ENCODE measurements at regions not wholly inside any gene's neighbourhood (a gene's known extent, or its start where the extent isn't known, plus 50 kb on each side); places are given as distances from the start of the nearest gene placed in this dataset.
A peak's percentile ranks its signal among the peaks of the same experiment; 100 is the strongest.

GRCh38 chr6:148286563-148286962 lies 56.1 kb upstream of the SASH1 start:
- Mint-ChIP-seq H3K36me3 (ENCODE audit: unreplicated experiment) (no peaks in the 10 kb centered on the region), H3K27ac (ENCODE audit: unreplicated experiment) (no peak overlapping the region), H3K4me3 (ENCODE audit: unreplicated experiment) (no peak overlapping the region), H3K4me1 (ENCODE audit: unreplicated experiment) (peaks cover 26% of the 10 kb centered on the region), H3K27me3 (ENCODE audit: unreplicated experiment) (no peaks in the 10 kb centered on the region), H3K9me3 (ENCODE audit: unreplicated experiment) (no peaks in the 10 kb centered on the region)
- TF ChIP-seq CTCF (IDR thresholded peaks at IDR 0.05) = no peak
- no peak for DNase-seq (ENCODE audit: extremely low spot score, unreplicated experiment)

- H3K36me3 Mint-ChIP-seq (ENCODE audit: unreplicated experiment) = no peaks in the 10 kb centered on the region
- no peaks in the 10 kb centered on the region for H3K9me3 Mint-ChIP-seq (ENCODE audit: unreplicated experiment)
- DNase-seq (ENCODE audit: extremely low spot score, unreplicated experiment) = no peak
- H3K4me1 Mint-ChIP-seq (ENCODE audit: unreplicated experiment) = peaks cover 38% of the 10 kb centered on the region
- no peaks in the 10 kb centered on the region for H3K27me3 Mint-ChIP-seq (ENCODE audit: unreplicated experiment)
- no peak overlapping the region for H3K27ac Mint-ChIP-seq (ENCODE audit: unreplicated experiment)
- TF ChIP-seq CTCF (IDR thresholded peaks at IDR 0.05) = no peak
- no peak overlapping the region for H3K4me3 Mint-ChIP-seq (ENCODE audit: unreplicated experiment)
Measured at GRCh38 chr6:148287623-148288333, 54.9 kb upstream of the SASH1 start.

- DNase-seq (ENCODE audit: extremely low spot score, unreplicated experiment) = no peak
- peaks cover 46% of the 10 kb centered on the region for H3K4me1 Mint-ChIP-seq (ENCODE audit: unreplicated experiment)
- no peak for TF ChIP-seq CTCF (IDR thresholded peaks at IDR 0.05)
- H3K4me3 Mint-ChIP-seq (ENCODE audit: unreplicated experiment) = no peak overlapping the region
- H3K36me3 Mint-ChIP-seq (ENCODE audit: unreplicated experiment) = no peaks in the 10 kb centered on the region
- H3K27me3 Mint-ChIP-seq (ENCODE audit: unreplicated experiment) = no peaks in the 10 kb centered on the region
- H3K9me3 Mint-ChIP-seq (ENCODE audit: unreplicated experiment) = no peaks in the 10 kb centered on the region
- peak overlapping the region; percentile 54 for H3K27ac Mint-ChIP-seq (ENCODE audit: unreplicated experiment)
Measured at GRCh38 chr6:148288541-148288940, 54.1 kb upstream of the SASH1 start.

- Mint-ChIP-seq H3K9me3 (ENCODE audit: unreplicated experiment) (no peaks in the 10 kb centered on the region), H3K27ac (ENCODE audit: unreplicated experiment) (peak overlapping the region; percentile 54), H3K4me1 (ENCODE audit: unreplicated experiment) (peaks cover 52% of the 10 kb centered on the region), H3K36me3 (ENCODE audit: unreplicated experiment) (no peaks in the 10 kb centered on the region), H3K4me3 (ENCODE audit: unreplicated experiment) (no peak overlapping the region), H3K27me3 (ENCODE audit: unreplicated experiment) (no peaks in the 10 kb centered on the region)
- TF ChIP-seq CTCF (IDR thresholded peaks at IDR 0.05) = no peak
- DNase-seq (ENCODE audit: extremely low spot score, unreplicated experiment) = no peak
Measured at GRCh38 chr6:148289153-148289552, 53.5 kb upstream of the SASH1 start.

- H3K27ac Mint-ChIP-seq (ENCODE audit: unreplicated experiment) = peak overlapping the region; percentile 81
- no peak overlapping the region for H3K4me3 Mint-ChIP-seq (ENCODE audit: unreplicated experiment)
- no peaks in the 10 kb centered on the region for H3K36me3 Mint-ChIP-seq (ENCODE audit: unreplicated experiment)
- no peak for TF ChIP-seq CTCF (IDR thresholded peaks at IDR 0.05)
- no peaks in the 10 kb centered on the region for H3K9me3 Mint-ChIP-seq (ENCODE audit: unreplicated experiment)
- DNase-seq (ENCODE audit: extremely low spot score, unreplicated experiment) = no peak
- no peaks in the 10 kb centered on the region for H3K27me3 Mint-ChIP-seq (ENCODE audit: unreplicated experiment)
- peaks cover 75% of the 10 kb centered on the region for H3K4me1 Mint-ChIP-seq (ENCODE audit: unreplicated experiment)
Measured at GRCh38 chr6:148291876-148292275, 50.8 kb upstream of the SASH1 start.

Data from osteocyte (in vitro differentiated cells).